DOHH2 (cell line): ENCODE measurements at regions not wholly inside any gene's neighbourhood (a gene's known extent, or its start where the extent isn't known, plus 50 kb on each side); places are given as distances from the start of the nearest gene placed in this dataset.

Experiments
- CTCF ChIP-seq: fragments of 200-600 bp; sonication (generic); IDR thresholded peaks from one replicate; pipeline ENCODE4 v1.5.1; 2014; ENCODE audit warnings: antibody characterized with exemption, mild to moderate bottlenecking, low read depth, low read length; ENCODE audit not compliant: poor library complexity, severe bottlenecking
- EZH2phosphoT487 ChIP-seq: fragments of 200-600 bp; sonication (generic); IDR thresholded peaks from 2 replicates; pipeline ENCODE4 v1.6.1; 2017; ENCODE audit warnings: borderline replicate concordance, mild to moderate bottlenecking, antibody characterized with exemption, low read length, moderate library complexity, mixed read lengths

GRCh38 chr4:8763966-8764901 lies 107.4 kb downstream of the HMX1 start:
- TF ChIP-seq CTCF (no peak), EZH2phosphoT487 (no peak)
